CD4-positive, alpha-beta T cell treated with Interferon gamma for 1 hour (primary cell): ENCODE measurements at regions not wholly inside any gene's neighbourhood (a gene's known extent, or its start where the extent isn't known, plus 50 kb on each side); places are given as distances from the start of the nearest gene placed in this dataset.

Experiments used
- DNase-seq: peaks from one replicate; pipeline ENCODE4 v3.0.0-alpha.2; 2020

DNA sequence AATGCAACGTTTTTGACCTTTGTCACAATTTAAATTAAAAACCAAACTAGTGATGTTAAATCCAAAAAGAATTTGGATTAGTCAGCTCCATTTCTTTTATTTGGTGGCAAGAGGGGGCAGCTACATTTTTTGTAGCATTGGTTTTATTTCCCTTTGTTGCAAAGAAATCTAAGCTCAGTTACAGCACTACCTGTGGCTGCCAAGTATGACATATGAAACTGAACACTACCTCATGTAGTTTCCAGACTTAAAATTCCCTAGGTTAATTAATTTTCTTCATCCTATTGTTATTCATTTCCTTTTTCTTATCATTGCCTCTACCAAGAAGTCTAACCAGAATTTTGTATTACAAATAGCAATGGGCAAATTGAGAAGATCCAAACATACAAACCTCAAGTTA lies 393.5 kb downstream of the BRINP1 start:
- no peak for DNase-seq

DNA sequence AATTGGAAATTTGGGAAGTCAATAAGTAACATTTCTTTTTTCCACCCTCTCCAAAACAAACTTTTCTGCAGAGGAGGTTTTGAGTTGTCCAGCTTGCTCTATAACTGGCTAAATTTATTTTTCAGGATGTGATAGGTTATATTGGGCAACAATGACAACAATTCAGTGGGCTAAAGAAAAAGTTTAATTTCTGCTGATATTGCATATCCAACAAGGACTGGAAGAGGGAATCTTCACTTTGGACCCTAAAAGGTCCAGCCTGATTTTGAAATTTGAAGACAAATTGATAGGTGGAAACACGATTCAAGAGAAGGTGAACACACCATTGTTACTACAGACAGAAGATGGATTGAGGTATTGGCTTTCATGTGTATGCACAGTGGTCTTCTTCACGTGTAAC lies 393.1 kb downstream of the BRINP1 start:
- no peak for DNase-seq

DNA sequence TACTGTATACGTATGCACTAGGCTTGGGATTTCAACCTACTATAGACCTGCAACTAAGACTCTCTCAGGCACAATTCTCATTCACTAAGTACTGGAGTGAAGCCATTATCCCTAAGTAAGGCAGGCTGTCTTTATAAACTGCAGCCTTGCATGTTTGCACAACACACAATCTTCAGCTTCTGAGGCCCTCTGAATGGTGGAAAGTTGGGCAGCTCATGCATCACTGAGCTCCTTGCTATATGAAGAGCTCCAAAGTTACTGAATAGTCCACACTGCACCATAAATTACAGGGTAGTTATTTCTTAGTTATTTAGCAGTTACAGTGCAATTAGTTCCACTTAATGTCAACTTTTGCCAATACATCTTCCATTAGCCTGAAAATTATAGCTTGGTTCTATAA lies 384.6 kb downstream of the BRINP1 start:
- no peak for DNase-seq

DNA sequence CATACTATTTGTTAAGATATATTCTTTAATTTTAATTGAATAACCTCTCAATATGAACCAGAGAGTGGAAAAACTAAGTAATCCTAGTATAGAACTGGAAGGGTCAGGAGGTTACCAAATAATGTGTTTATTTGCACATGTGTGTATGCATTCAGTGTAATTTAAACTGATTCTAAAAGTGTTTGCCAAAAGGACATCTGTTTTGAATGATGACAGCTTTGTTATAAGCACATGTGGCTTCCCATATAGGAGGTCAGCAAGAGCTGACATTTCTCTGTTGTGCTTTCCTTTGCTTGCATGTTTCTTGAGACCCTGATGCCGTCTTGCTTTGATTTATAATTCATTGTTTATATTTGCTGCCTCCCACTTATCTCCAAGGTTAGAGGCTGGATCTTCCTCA lies 383.4 kb downstream of the BRINP1 start:
- DNase-seq, result no peak

DNA sequence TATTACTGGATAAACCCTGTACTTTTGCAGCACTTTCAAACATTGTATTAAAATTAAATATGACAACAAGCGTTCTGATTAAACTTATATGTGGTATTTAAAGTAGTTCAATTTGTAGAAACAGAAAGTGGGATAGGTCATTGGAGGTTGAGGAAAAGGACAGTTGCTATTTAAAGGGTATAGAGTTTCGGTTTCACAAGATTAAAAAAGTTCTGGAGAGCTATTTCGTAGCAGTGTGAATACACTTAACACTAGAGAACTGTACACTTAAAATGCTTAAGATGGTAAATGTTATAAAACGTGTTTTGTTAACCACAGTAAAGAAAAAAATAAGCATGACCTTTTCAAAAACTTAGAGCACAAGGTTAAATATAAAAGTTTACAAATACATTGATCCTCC lies 382.1 kb downstream of the BRINP1 start:
- no peak for DNase-seq

DNA sequence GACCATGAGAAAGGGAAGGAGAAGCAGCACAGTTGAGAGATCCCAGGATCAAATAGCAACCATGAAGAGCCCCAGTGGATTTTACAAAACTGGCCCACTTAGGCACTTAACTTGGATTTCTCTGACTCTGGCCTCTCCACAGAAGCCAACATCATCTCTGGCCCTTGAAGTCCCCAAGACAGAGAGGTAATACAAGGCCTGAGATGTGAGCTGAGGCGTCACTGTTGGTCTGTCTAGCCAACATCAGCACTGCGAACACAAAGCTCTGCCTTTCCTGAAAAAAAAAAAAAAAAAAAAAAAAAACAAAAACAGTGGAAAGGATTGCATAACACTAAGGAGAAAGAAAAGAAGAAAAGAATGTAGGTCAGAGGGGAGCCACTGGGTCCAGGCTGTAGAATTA lies 378.3 kb downstream of the BRINP1 start:
- no peak for DNase-seq

DNA sequence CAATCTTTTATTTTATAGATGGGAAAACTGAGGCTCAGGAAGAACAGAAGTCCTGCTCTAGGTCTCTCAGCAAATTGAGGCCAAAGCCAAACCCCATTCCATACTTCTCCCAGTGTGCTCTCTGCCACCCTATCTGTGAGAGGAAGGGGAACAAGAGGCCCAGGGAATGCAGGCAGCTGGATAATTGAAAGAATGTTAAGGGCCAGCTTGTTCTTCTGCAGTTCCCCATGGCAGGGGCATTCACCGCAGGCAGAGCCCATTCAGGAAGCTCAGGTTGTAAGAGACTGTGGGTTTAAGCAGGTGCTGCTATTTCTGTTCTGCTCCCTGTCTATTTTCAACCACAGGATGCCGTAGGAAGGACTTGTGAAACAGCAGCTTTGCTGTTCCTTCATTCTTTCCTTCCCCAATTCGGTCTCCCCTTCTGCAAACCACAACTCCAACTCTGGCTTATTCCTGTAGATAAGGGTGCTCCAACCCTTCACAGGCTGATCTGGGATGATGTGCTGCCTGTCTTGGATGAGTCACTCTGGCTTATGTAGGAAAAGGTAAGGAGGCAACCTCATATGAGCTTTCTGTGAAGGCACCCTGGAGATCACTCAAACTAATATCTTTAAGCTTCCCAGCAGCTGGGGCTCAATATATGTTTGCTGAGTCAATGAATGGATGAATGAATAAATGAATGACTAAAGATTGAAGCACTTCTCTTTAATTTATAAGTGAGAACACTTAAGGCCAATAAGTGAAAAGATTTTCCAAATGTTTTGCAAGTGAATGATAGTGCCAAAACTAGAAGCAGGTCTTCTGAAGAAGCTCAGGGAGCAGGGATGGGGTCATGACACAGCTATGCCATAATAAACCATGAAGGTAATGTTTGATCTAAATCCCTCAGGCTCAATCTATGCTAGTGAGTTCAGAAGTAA lies 377.6 kb downstream of the BRINP1 start:
- DNase-seq, result no peak

DNA sequence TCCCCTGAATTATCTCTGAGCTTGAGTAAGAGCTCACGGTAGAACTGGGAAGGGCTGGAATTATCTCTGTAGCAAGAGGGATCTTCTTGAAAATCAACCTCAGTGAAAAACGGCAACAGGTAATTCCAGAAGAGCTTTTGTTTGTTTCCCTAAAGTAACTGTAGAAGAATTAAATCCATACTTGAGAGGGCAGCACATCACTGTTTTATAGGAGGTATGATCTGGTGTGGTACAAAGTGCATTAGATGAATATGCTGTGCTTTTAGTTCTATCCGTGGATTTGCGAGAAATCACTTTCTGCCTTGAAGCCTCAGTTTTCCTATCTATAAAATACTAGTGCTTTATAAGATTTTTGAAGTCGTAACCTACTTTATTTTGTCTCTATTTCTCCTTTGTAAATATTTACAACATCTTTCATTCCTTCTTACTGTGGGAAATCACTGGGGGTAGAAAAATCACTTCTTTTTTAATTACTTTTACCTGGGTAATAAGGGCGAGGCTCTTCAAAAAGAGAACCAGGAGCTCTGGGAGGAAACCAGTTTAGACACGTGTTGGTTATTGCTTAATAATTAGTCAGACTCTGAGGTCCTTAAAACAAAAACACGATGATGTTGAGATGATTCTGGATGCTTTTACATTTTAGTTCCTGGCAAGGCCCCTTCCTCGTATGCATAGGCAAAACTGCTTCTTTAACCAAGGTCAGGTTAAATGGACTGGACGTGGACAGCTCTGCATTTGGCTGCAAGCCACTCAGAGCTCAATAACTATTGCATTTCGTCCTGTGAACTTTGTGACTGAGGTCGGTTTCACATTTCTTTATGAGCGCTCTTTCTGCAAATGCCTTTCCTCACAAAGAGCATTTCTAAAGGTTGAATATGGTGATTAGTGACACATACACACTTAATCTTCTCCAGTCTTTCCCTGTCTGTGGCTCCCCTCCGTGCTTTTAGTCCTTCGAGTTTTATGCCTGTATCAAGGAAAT lies 376.1 kb downstream of the BRINP1 start:
- DNase-seq, result no peak

DNA sequence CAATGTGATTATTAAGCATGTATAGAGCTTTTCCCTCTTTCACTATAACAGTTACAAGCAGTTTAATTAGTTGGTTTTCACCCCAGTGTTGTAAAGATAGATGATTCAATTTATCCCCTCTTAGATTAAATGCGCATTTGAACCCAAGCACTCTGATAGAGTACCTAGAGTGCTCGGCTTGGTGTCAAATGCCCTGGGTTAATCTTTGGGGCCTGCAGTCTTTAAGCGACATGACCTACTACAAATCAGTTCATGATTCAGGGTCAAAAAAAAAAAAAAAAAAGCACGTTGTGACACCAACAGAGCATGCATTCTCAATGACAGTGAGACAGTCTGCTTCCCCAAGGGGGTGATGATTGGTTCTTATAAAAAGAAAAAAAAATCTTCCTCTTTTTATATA lies 375.3 kb downstream of the BRINP1 start:
- DNase-seq, result no peak

DNA sequence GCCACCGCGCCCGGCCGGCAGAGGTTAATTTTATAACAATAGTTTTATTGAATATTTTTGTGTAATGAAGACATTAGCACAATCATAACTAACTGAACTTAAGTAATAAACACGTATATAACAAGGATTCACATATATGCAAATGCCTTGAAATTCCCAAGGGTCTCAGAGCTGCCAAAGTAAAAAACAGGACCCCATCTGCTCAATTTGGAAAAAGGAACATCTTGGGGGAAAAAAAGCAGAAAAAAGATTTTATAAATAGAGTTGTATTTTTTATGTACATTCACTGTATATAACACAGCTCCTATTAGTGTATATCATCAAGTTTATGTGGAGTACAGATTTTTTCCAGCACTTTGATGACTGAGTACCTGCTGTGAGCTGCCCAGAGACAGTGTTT lies 366.7 kb downstream of the BRINP1 start:
- no peak for DNase-seq

DNA sequence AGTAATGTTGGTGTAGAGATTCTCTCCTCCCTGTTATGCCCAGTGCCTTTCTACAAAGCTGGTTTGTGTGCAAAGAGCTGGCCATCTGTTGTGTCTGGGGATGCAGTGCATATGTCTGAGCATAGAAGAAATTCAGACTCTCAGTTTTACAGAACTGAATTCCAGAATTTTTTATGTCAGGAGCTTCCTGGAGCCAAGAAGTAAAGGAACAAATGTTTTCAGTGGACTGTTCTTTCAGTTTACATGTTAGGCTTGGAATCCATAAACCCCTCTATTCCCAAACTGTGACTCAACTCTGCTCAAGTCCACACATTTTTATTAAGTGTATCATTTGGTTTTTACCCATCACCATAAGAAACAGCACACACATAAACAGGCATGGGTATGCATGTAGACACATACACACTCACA lies 366.0 kb downstream of the BRINP1 start:
- no peak for DNase-seq

DNA sequence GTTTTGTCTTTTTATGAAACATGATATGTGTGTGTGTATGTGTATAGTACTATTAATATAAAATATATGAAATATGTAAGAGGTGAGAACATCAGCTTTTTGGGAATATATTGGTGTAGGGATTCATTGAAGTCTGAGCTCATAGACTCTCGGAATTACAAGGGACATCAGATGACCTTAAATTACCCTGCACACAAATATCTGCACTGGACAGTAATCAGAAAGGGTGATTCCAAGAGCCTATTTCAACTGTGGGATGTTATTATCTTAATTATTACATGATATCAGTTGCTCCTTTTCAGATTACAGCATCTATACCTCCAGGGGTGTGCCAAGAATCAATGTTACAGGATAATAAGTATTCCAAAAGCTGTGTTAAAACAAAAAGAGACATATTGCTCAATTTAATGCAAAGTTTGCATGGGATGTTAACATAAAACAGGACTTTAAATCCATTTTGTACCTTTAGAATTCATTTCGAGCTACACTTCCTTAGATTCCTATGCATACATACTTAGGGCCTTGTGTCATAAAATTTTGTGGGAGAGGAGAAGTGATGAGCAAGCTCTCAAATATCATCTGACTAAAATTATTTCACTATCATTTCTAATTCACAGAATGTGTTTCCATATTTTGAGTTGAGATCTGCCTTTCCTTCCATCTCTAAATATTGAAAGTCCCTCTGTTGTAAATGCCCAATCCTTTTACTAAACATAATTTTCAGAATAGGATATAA lies 365.2 kb downstream of the BRINP1 start:
- no peak for DNase-seq

DNA sequence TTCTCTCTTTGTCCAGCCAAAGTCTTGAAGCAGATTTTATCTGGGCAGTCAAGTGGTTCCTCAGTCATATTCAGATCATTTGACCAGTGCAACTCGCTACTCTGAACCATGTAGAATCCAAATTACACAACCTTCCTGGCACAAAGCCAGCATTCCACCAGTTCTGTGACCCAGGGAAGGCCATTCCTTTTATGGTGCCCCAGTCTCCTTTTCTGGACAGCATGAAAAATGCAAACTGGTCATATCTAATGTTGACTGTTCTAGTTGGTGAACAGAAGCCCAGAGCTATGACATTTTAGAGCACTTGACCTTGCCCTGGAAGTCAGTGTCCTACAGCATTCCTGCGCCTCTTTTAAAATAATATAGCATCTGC lies 364.6 kb downstream of the BRINP1 start:
- DNase-seq, result no peak

DNA sequence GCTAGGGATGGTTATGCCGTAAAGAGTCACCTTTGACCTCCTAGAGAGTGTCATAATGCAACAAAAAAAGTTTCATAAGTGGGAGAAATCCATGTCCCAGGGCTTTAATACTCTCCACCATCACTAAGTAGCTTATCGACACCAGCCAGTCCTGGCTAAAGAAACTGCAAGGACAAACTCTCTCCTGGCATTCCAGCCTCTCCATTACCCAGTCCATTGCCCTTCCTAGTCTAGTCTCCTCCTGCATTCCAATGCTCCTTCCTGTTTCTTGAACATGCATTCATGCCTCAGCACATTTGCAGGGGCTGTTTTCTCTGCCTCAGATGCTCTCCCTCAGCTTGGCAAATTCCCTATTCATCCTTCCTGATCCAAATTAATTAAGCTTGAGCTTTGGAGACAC lies 364.1 kb downstream of the BRINP1 start:
- DNase-seq, result no peak

DNA sequence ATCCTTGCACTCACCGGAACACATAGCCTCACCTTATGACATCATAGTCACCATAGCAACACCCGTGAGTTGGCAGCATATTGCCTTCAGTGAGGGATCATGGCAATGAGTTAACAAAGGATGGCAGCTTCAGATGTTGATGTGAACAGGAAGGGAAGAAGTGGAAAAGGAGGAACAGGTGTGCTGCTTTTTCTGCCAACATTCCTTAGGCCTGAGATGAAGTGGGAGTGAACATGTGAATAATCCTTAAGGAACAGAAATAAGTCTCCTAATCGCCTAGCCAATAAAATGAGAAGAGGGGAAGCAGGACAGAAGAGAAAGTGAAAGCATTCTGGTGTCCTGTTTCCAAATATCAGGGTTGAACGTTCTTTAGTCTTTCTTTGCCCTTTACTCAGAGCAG lies 360.0 kb downstream of the BRINP1 start:
- DNase-seq, result no peak

DNA sequence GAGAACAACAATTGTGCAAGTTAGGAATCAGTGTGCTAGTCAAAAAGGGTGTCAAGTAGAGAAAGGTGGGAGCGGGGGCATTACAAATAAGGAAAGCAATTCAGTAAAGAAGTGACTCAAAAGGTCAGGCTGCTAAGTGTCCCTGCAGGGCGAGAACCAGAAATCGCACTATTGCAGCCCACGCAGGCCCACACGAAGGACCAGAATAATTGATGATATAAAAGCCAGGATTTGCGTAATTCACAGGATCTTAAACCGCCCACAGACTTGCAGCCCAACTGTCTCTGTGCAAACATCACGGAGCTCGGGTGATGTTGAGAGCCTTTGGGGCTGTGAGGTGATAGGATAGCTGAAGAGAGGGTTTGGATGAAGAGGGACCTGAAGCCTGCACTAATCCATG lies 349.0 kb downstream of the BRINP1 start:
- no peak for DNase-seq

DNA sequence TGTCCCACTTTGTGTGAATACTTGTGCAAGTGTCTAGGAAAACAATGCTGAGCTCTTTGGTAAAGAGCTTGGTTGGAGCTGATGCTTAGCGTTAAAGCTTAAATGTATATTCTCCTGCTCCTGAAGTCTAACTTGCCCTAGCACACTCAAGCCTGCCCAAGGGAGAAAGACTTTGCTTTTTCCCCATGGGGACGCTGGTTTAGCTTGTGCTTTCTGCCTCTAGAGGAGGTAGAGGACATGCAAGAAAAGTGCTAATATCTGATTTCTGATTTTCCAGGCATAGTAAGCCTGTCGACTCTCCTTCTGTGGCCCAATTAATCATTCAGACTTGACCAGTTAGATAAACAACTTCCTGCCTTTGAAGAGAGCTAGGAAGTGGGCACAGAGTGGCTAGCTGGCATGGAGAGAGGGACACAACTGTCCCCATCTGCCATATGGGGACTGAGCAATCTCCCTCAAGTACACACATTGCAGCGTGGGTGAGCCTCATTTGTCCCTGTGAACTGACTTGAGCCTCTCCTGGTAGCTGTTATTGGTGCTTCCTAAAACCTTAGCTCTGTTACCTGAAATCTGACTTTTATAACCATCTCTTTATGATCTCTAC lies 348.4 kb downstream of the BRINP1 start:
- DNase-seq, result no peak

DNA sequence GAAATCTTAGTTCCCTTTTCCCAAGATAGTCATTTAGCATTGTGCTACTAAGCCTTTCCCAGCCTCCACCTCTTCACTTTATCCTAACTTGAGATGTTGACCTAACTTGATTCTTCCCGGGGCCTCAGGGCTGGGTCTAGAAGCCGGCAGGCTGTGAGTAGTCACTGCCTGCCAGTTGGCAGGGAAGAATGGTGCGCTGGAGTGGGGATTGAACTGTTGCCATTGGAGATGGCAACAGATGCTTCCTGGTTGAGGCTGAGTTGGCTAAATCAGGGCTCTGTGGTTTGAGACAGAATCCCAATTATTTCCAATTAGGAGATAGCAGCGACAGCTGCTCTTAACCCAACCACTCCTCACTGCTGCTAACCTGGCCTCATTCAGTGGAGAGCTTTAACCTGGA lies 343.1 kb downstream of the BRINP1 start:
- DNase-seq, result no peak

DNA sequence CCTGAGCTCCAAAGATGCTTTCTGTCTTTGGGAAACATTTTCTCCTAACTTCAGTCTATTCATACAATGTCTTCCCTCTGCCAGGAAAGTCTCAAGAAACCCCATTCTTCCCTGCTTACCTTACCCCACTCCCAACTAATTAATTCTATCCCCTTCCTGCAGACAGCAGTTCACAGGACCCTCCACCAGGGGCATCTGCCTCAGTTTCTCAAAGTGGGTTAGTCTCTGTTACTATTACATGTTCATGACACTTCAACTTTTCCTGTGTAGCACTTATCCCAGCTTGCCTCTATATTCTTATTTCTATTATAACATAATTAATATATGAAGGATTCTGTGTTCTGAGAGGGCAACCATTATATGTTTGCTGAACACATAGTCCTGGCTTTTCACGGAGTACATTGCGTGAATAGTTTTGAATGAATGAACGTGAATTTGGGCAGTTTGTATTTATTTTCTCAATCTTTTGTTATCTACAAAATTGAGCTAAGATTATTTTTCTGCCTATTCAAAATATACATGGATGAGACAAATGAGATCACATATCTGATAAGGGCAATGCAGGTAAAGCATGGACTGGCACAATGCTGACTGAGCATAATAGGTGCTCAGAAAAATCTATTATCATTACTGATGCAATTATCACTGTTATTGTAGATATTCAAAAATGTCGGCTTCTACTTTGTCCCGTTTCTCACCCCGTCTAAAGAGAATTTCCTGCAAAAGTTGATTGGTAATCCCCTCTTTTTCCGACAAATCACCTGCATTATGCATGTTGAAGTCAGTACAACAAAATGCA lies 341.1 kb downstream of the BRINP1 start:
- DNase-seq, result no peak

DNA sequence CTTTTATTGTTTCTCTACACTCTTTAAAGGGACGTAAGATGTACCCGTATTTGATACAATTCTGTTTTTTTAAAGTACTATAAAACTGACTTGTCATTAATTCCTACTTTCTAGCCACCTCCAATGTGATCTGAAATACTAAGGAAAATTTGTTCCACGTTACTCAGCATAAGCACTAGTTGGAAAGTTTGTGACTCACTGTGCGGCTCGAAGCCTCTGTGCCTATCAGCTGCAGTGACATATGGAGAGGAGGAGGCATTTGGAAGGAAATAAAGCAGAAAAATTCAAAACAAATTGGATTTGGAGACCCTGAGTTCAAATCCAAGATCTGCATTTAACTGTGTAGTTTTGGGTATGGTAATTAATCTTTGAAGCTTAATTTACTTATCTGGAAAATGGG lies 339.3 kb downstream of the BRINP1 start:
- DNase-seq, result no peak

DNA sequence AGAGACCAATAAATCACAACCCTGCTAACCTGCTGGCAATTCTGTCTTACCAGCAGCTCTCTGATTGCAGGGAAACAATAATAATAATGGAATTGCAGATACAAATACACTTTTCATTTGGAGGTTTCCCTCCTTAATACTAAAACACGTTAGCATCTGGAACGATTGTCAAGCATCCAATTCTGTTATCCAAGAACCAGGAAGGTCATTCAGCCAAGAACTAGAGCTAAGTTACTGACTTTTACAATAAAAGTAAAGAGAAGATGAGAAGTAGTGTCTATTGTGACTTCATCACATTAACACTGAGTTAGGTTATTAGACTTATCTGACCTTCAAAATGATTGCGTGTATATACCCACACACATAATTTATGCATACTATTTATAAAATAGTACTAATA lies 335.6 kb downstream of the BRINP1 start:
- no peak for DNase-seq

DNA sequence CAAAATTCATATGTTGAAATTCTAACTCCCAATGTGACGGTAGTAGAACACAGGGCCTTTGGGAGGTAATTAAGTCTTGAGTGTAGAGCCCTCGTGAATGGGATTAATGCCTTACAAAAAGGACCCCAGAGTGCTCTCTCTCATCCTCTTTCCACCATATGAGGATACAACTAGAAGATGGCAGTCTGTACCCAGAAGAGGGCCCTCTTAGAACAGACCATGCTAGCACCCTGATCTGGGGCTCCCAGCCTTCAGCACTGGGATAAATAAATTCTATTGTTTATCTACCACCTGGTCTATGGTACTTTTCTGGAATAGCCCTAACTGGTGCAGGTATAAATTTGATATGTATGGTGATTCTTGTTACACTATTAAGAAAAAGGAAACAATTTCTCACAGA lies 332.3 kb downstream of the BRINP1 start:
- DNase-seq, result no peak
